ENCODE measurements at regions not wholly inside any gene's neighbourhood (a gene's known extent, or its start where the extent isn't known, plus 50 kb on each side); places are given as distances from the start of the nearest gene placed in this dataset.

GRCh38 chr15:96070636-96071035, 259.9 kb upstream of the NR2F2 start:
- TF ChIP-seq, protein P1, sequence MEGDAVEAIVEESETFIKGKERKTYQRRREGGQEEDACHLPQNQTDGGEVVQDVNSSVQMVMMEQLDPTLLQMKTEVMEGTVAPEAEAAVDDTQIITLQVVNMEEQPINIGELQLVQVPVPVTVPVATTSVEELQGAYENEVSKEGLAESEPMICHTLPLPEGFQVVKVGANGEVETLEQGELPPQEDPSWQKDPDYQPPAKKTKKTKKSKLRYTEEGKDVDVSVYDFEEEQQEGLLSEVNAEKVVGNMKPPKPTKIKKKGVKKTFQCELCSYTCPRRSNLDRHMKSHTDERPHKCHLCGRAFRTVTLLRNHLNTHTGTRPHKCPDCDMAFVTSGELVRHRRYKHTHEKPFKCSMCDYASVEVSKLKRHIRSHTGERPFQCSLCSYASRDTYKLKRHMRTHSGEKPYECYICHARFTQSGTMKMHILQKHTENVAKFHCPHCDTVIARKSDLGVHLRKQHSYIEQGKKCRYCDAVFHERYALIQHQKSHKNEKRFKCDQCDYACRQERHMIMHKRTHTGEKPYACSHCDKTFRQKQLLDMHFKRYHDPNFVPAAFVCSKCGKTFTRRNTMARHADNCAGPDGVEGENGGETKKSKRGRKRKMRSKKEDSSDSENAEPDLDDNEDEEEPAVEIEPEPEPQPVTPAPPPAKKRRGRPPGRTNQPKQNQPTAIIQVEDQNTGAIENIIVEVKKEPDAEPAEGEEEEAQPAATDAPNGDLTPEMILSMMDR (IDR thresholded peaks at IDR 0.05) = no peak
- no peak for TF ChIP-seq TCF12 (IDR thresholded peaks at IDR 0.05)
- TF ChIP-seq FOXJ3 (CRISPR knock-in tag; IDR thresholded peaks at IDR 0.05) = no peak
- no peak for TF ChIP-seq GABPA (IDR thresholded peaks at IDR 0.05; ENCODE audit: low read depth)
- TF ChIP-seq CHD2 (IDR thresholded peaks at IDR 0.05; ENCODE audit: low read length, partially characterized antibody) = no peak
- no peak for TF ChIP-seq EP300 (IDR thresholded peaks at IDR 0.05; ENCODE audit: borderline replicate concordance in 1 of 2, low read depth in 1 of 2, low read length in 1 of 2)
- no peak for TF ChIP-seq FOXM1 (IDR thresholded peaks at IDR 0.05; ENCODE audit: low read depth)
- TF ChIP-seq, protein P2, sequence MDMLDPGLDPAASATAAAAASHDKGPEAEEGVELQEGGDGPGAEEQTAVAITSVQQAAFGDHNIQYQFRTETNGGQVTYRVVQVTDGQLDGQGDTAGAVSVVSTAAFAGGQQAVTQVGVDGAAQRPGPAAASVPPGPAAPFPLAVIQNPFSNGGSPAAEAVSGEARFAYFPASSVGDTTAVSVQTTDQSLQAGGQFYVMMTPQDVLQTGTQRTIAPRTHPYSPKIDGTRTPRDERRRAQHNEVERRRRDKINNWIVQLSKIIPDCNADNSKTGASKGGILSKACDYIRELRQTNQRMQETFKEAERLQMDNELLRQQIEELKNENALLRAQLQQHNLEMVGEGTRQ (IDR thresholded peaks at IDR 0.05; ENCODE audit: borderline replicate concordance, low read depth, low read length) = no peak
- no peak for TF ChIP-seq TAF1 (IDR thresholded peaks at IDR 0.05; ENCODE audit: borderline replicate concordance, low read depth, low read length)
- TF ChIP-seq YY1 (IDR thresholded peaks at IDR 0.05; ENCODE audit: low read depth) = no peak
